Lower lobe of right lung (tissue), 2 donors: ENCODE measurements at regions not wholly inside any gene's neighbourhood (a gene's known extent, or its start where the extent isn't known, plus 50 kb on each side); places are given as distances from the start of the nearest gene placed in this dataset.

ENCODE experiments used
- ATAC-seq, 2 donors: fragments of 200-7000 bp; cut with Tn5 transposase; one replicate each; pipeline ENCODE4 v1.9.1; 2020 to 2022; ENCODE audit warnings: mild to moderate bottlenecking in 2 of 2, moderate library complexity in 2 of 2
- DNase-seq: peaks from one replicate; pipeline ENCODE4 v3.0.0-alpha.2; 2020
- H3K27ac ChIP-seq: fragments of 200-600 bp; one replicate; pipeline ENCODE4 v1.8.0; 2022
- H3K27me3 ChIP-seq: fragments of 200-600 bp; one replicate; pipeline ENCODE4 v1.8.0; 2022; ENCODE audit warnings: low read depth
- H3K36me3 ChIP-seq: fragments of 200-600 bp; one replicate; pipeline ENCODE4 v1.8.0; 2022; ENCODE audit warnings: mild to moderate bottlenecking
- H3K4me1 ChIP-seq: fragments of 200-600 bp; one replicate; pipeline ENCODE4 v1.8.0; 2022
- H3K4me3 ChIP-seq: fragments of 200-600 bp; one replicate; pipeline ENCODE4 v1.8.0; 2022; ENCODE audit warnings: mild to moderate bottlenecking
- H3K9me3 ChIP-seq: fragments of 200-600 bp; one replicate; pipeline ENCODE4 v1.8.0; 2022
- intact Hi-C: fragments of 100-400 bp; cut with DNase I; formaldehyde crosslinking; loops from one replicate; pipeline ENCODE4 v1.11.0; 2022
- TF ChIP-seq, protein P1 (sequence below): fragments of 200-600 bp; IDR thresholded peaks from one replicate; pipeline ENCODE4 v1.8.0; 2022; ENCODE audit warnings: antibody characterized with exemption, mild to moderate bottlenecking
- donor health status: DM: no; HTN: yes; CAD: no; lungs with severe emphysema.

DNA sequence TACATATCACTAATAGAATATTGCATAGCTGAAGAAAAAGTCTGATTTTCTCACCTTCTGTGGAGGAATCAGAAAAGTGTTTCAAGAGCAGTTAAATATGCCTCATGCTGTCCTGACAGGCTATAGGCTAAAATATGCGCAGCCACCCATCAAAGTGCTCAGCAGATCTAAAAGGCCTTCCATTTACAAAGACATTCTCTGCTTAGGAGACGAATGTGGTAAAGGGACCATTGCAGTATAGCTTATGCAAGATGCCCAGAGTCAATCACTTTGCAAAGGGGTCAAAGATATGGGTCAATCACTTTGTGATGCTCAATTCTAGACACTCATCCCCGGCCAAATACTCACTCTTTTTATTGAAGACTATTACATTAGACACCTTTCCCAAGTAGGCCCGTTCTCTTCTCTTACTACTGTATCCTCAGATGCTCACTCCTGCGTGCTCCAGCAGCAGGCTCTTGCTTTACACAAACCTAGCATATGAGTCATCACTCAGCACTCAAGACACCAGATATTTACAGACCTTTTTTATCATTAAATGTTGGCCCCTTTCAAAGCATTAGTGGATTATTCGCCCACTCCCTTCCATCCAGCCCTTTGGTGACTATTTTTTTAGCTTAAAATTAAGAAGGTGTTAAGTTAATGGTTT, 568.2 kb upstream of the CDH18 start:
- intact Hi-C loops: no loop called here
- ATAC-seq: no peak

DNA sequence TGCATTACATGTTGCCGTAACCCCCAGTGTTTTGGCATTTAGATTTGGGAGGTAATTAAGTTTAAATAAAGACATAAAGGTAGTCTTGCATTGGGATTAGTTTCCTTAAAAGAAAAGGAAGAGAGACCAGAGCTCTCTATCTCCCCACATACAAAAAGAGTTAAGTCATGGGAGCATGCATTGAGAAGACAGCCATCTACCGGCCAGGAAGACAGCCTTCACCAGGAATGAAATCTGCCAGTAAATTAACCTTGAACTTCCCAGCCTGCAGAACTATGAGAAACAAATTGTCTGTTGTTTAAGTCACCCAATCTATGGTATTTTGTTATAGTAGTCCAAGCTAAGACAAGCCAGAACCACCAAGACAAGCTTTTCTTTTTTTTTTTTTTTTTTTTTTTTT, 567.0 kb upstream of the CDH18 start:
- no peak for ATAC-seq

More for the DNA sequence above, 568.2 kb upstream of the CDH18 start:
- Histone ChIP-seq H3K9me3 (no peaks in the 10 kb centered on the region), H3K4me3 (no peak overlapping the region), H3K36me3 (no peaks in the 10 kb centered on the region), H3K4me1 (no peaks in the 10 kb centered on the region), H3K27me3 (no peaks in the 10 kb centered on the region), H3K27ac (no peak overlapping the region)
- DNase-seq: no peak
- TF ChIP-seq, protein P1, sequence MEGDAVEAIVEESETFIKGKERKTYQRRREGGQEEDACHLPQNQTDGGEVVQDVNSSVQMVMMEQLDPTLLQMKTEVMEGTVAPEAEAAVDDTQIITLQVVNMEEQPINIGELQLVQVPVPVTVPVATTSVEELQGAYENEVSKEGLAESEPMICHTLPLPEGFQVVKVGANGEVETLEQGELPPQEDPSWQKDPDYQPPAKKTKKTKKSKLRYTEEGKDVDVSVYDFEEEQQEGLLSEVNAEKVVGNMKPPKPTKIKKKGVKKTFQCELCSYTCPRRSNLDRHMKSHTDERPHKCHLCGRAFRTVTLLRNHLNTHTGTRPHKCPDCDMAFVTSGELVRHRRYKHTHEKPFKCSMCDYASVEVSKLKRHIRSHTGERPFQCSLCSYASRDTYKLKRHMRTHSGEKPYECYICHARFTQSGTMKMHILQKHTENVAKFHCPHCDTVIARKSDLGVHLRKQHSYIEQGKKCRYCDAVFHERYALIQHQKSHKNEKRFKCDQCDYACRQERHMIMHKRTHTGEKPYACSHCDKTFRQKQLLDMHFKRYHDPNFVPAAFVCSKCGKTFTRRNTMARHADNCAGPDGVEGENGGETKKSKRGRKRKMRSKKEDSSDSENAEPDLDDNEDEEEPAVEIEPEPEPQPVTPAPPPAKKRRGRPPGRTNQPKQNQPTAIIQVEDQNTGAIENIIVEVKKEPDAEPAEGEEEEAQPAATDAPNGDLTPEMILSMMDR: no peak

DNA sequence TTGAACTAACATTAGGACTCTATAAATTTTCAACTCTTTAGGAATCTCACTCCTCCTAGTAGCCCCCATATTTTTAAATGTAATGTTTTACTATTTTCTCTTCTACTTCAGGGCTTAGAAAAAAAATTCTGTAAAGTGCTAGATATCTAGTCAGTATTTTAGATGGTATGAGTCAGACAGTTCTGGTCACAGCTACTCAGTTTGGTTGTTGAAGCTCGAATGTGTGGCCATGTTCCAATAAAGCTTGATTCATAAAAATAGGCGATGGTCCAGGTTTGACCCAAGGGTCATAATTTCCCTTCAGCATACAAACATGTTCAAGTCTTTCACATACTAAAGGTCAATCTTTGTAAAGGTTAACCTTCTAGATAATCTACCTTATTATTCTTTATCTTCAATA, 566.0 kb upstream of the CDH18 start:
- no peaks in the 10 kb centered on the region for H3K9me3 ChIP-seq
- H3K27me3 ChIP-seq: no peaks in the 10 kb centered on the region
- intact Hi-C loops: no loop called here
- no peak overlapping the region for H3K4me3 ChIP-seq
- no peaks in the 10 kb centered on the region for H3K4me1 ChIP-seq
- H3K27ac ChIP-seq: no peak overlapping the region
- DNase-seq (no peak), ATAC-seq (no peak)
- H3K36me3 ChIP-seq: no peaks in the 10 kb centered on the region
- TF ChIP-seq, protein P1: no peak

More for the DNA sequence above, 567.0 kb upstream of the CDH18 start:
- Histone ChIP-seq H3K9me3 (no peaks in the 10 kb centered on the region), H3K4me3 (no peak overlapping the region), H3K4me1 (no peaks in the 10 kb centered on the region), H3K27me3 (no peaks in the 10 kb centered on the region), H3K36me3 (no peaks in the 10 kb centered on the region), H3K27ac (no peak overlapping the region)
- intact Hi-C loops: no loop called here
- TF ChIP-seq, protein P1: no peak
- DNase-seq: no peak

DNA sequence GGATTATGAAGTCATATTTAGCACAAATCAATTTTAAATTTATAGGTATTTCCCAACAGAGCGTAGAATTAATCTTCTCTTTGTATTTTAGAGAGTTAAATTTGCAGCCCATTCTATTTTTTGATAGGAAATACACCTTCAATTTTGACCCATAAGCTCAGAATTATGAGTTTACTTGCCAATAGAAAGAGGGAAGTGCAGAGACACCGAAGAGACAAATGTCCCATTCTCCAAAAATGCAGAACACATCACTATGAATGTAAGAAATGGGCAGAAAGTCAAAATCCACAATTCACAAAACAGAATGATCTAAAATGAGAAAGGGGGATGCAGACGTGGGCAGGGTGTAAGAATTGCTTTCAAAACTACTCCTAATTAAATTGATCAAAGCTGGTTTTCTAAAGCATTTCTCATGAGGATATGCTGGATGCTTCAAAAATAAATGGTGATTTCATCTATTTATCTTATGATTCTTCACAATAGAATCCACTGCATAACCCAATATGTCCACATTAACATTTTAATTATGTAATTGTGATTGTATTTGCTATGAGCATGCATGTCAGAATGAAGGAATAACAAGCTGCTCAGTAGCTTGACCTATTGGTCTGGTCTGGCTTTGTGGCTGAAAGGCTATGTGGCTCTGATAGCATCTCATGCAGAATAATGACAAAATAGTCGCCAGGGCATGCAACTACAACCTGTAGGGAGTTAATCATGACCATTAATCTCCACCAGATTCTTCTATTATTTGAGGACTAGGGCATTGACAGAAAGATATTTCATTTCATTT, 550.1 kb upstream of the CDH18 start:
- TF ChIP-seq, protein P1: no peak
- Histone ChIP-seq H3K4me3 (no peak overlapping the region), H3K36me3 (no peaks in the 10 kb centered on the region), H3K4me1 (no peaks in the 10 kb centered on the region), H3K27me3 (no peaks in the 10 kb centered on the region), H3K27ac (no peak overlapping the region), H3K9me3 (no peaks in the 10 kb centered on the region)
- ATAC-seq: no peak
- intact Hi-C loops: no loop called here
- no peak for DNase-seq

DNA sequence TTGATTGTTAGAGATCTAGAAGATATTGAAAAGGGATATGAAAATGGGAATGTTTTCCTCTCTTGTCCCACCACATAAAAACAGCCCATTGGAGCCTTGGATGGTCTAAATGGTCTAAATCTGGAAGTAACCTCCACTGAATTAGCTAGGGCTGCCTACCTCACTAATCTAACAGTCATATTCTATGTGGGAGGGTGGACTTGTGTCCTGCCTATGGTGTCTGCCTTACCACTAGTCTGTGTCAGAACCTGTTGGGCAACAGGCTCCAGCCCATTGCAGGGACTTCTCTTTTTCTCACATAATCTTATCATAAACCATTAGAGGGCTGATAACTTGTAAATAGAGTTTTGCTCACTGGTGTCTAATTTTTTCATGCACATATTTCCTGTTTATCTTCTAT, 548.8 kb upstream of the CDH18 start:
- no peaks in the 10 kb centered on the region for H3K4me1 ChIP-seq
- H3K36me3 ChIP-seq: no peaks in the 10 kb centered on the region
- no peak for DNase-seq
- H3K27ac ChIP-seq: no peak overlapping the region
- ATAC-seq: peak in 1 of 2 donors; percentile 23
- no peaks in the 10 kb centered on the region for H3K9me3 ChIP-seq
- H3K27me3 ChIP-seq: no peaks in the 10 kb centered on the region
- intact Hi-C loops: no loop called here
- H3K4me3 ChIP-seq: no peak overlapping the region
- TF ChIP-seq, protein P1: no peak
